Smooth muscle cell (in vitro differentiated cells): ENCODE measurements at regions not wholly inside any gene's neighbourhood (a gene's known extent, or its start where the extent isn't known, plus 50 kb on each side); places are given as distances from the start of the nearest gene placed in this dataset.

ENCODE experiments used
- DNase-seq: peaks from one replicate; lab custom pipeline; 2025; ENCODE audit not compliant: unreplicated experiment; lab: John Stamatoyannopoulos, UW
- H2AFZ ChIP-seq: fragments of 200-600 bp; sonication (generic); 2 replicates; pipeline ENCODE4 v1.6.0; 2016; ENCODE audit warnings: antibody characterized with exemption, low read depth, mild to moderate bottlenecking
- H3F3A ChIP-seq: fragments of 200-600 bp; sonication (generic); 2 replicates; pipeline ENCODE4 v1.6.0; 2017; ENCODE audit warnings: antibody characterized with exemption, low read depth
- H3K27ac ChIP-seq: fragments of 200-600 bp; sonication (generic); 2 replicates; pipeline ENCODE4 v1.5.1; 2016; ENCODE audit warnings: low read depth, mild to moderate bottlenecking
- H3K27me3 ChIP-seq: fragments of 200-600 bp; sonication (generic); 2 replicates; pipeline ENCODE4 v1.6.1; 2016; ENCODE audit warnings: low read depth, mild to moderate bottlenecking
- H3K36me3 ChIP-seq: fragments of 200-600 bp; sonication (generic); 2 replicates; pipeline ENCODE4 v1.5.1; 2016; ENCODE audit warnings: low read depth
- H3K4me1 ChIP-seq: fragments of 200-600 bp; sonication (generic); 2 replicates; pipeline ENCODE4 v1.5.1; 2016; ENCODE audit warnings: low read depth
- H3K4me2 ChIP-seq: fragments of 200-600 bp; sonication (generic); 2 replicates; pipeline ENCODE4 v1.6.0; 2016; ENCODE audit warnings: mild to moderate bottlenecking
- H3K4me3 ChIP-seq: fragments of 200-600 bp; sonication (generic); 2 replicates; pipeline ENCODE4 v1.5.1; 2016; ENCODE audit warnings: mild to moderate bottlenecking
- H3K79me2 ChIP-seq: fragments of 200-600 bp; sonication (generic); 2 replicates; pipeline ENCODE4 v1.6.0; 2016; ENCODE audit warnings: low read depth, mild to moderate bottlenecking
- H3K9ac ChIP-seq: fragments of 200-600 bp; sonication (generic); 2 replicates; pipeline ENCODE4 v1.6.0; 2016; ENCODE audit warnings: low read depth
- H3K9me3 ChIP-seq: fragments of 200-600 bp; sonication (generic); replicated peaks from 2 replicates; pipeline ENCODE4 v1.5.1; 2016; ENCODE audit warnings: low read depth
- H4K20me1 ChIP-seq: fragments of 200-600 bp; sonication (generic); 2 replicates; pipeline ENCODE4 v1.6.0; 2016; ENCODE audit warnings: low read depth
- CTCF ChIP-seq: fragments of 200-600 bp; sonication (generic); IDR thresholded peaks from 2 replicates; pipeline ENCODE4 v1.5.1; 2017; ENCODE audit warnings: borderline replicate concordance, mild to moderate bottlenecking, antibody characterized with exemption; ENCODE audit not compliant: insufficient read depth, poor library complexity, severe bottlenecking
- WGBS: methylation state at CpG from one replicate; pipeline ENCODE4 v1.1.7; 2016; ENCODE audit warnings: low lambda C conversion rate; 5-methylcytosine and 5-hydroxymethylcytosine counted together

- Histone ChIP-seq H3K27ac (no peak overlapping the region), H3F3A (no peaks in the 10 kb centered on the region), H3K4me3 (no peak overlapping the region), H3K4me1 (no peaks in the 10 kb centered on the region), H4K20me1 (no peaks in the 10 kb centered on the region), H3K79me2 (no peaks in the 10 kb centered on the region), H3K36me3 (no peaks in the 10 kb centered on the region), H3K27me3 (peaks cover 3% of the 10 kb centered on the region), H2AFZ (no peak overlapping the region), H3K9ac (no peak overlapping the region), H3K4me2 (no peak overlapping the region), H3K9me3 (no peaks in the 10 kb centered on the region)
- no peak for TF ChIP-seq CTCF
- no peak for DNase-seq
- 93% methylated on average over 3 of the region's 3 CpGs for WGBS
These were observed 124.5 kb upstream of the USP15 start for GRCh38 chr12:62135553-62136200.

GRCh38 chr12:62136496-62136895 lies 123.7 kb upstream of the USP15 start:
- Histone ChIP-seq H3K4me2 (no peak overlapping the region), H3K4me1 (no peaks in the 10 kb centered on the region), H4K20me1 (no peaks in the 10 kb centered on the region), H3K79me2 (no peaks in the 10 kb centered on the region), H3K27me3 (peaks cover 3% of the 10 kb centered on the region), H3K36me3 (no peaks in the 10 kb centered on the region), H3K4me3 (no peak overlapping the region), H2AFZ (no peak overlapping the region), H3K9me3 (no peaks in the 10 kb centered on the region), H3F3A (no peaks in the 10 kb centered on the region), H3K27ac (no peak overlapping the region), H3K9ac (no peak overlapping the region)
- no peak for TF ChIP-seq CTCF
- WGBS: 78% methylated on average over 2 of the region's 2 CpGs
- no peak for DNase-seq

GRCh38 chr12:62138527-62138926 lies 121.7 kb upstream of the USP15 start:
- no peaks in the 10 kb centered on the region for H3K9me3 ChIP-seq
- H3K36me3 ChIP-seq: no peaks in the 10 kb centered on the region
- no peaks in the 10 kb centered on the region for H3F3A ChIP-seq
- H3K4me3 ChIP-seq: no peak overlapping the region
- DNase-seq: no peak
- no peak overlapping the region for H3K27ac ChIP-seq
- H3K4me2 ChIP-seq: no peak overlapping the region
- H2AFZ ChIP-seq: no peak overlapping the region
- H3K9ac ChIP-seq: no peak overlapping the region
- TF ChIP-seq CTCF: no peak
- H4K20me1 ChIP-seq: no peaks in the 10 kb centered on the region
- H3K79me2 ChIP-seq: no peaks in the 10 kb centered on the region
- H3K27me3 ChIP-seq: peaks cover 3% of the 10 kb centered on the region
- no peaks in the 10 kb centered on the region for H3K4me1 ChIP-seq
- WGBS: 72% methylated on average over 2 of the region's 2 CpGs

- 75% methylated on average over 3 of the region's 3 CpGs for WGBS
- no peak for TF ChIP-seq CTCF
- H3K9ac ChIP-seq: no peak overlapping the region
- H3K79me2 ChIP-seq: no peaks in the 10 kb centered on the region
- H2AFZ ChIP-seq: no peak overlapping the region
- H3K4me2 ChIP-seq: no peak overlapping the region
- no peaks in the 10 kb centered on the region for H3K9me3 ChIP-seq
- H3K36me3 ChIP-seq: no peaks in the 10 kb centered on the region
- no peaks in the 10 kb centered on the region for H3K27me3 ChIP-seq
- H3K4me3 ChIP-seq: no peak overlapping the region
- H3K4me1 ChIP-seq: no peaks in the 10 kb centered on the region
- no peaks in the 10 kb centered on the region for H3F3A ChIP-seq
- H4K20me1 ChIP-seq: no peaks in the 10 kb centered on the region
- DNase-seq: no peak
- H3K27ac ChIP-seq: no peak overlapping the region
These were observed 113.9 kb upstream of the USP15 start for GRCh38 chr12:62146318-62146717.
